Omental fat pad (tissue), 3 donors: ENCODE measurements at regions not wholly inside any gene's neighbourhood (a gene's known extent, or its start where the extent isn't known, plus 50 kb on each side); places are given as distances from the start of the nearest gene placed in this dataset.

Experiments
- ATAC-seq: fragments of 150-250 bp; one replicate; pipeline ENCODE4 v1.9.1; 2016; ENCODE audit warnings: mild to moderate bottlenecking, moderate library complexity; ENCODE audit not compliant: low FRiP score
- DNase-seq: peaks from one replicate; pipeline ENCODE4 v3.0.0-alpha.2; 2019; ENCODE audit warnings: low spot score
- CTCF ChIP-seq, 3 donors: fragments of 450-650 bp; IDR thresholded peaks; one replicate each; pipeline ENCODE4 v1.5.1; 2016 to 2017; ENCODE audit warnings: antibody characterized with exemption in 3 of 3, mild to moderate bottlenecking in 3 of 3, moderate library complexity in 2 of 3

DNA sequence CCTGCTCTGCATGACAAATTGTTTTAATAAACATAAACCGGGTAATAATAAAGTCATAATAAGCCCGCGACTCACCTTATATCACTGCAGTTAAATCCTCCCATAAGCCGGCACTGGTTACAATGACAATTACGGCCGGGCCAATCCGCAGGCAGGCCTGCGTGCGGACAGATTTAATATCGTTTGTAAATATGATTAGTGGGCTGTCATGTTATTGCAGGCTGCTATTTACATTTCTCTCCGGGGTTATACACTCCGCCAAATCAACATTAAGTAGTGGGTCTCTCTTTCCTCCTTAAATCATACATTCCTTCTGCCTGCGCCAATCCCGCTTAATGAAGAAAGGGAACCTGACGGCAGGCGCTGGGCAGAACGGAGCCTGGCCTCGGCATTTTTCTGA is 51.8 kb upstream of the LMO1 start:
- ATAC-seq (no peak), DNase-seq (no peak)
- no peak for TF ChIP-seq CTCF (IDR thresholded peaks at IDR 0.05)

GRCh38 chr11:8314916-8315315 is 51.2 kb upstream of the LMO1 start:
- ATAC-seq, result no peak
- TF ChIP-seq CTCF (IDR thresholded peaks at IDR 0.05), result no peak

GRCh38 chr11:8313504-8314090 is 49.9 kb upstream of the LMO1 start:
- DNase-seq (no peak), ATAC-seq (peak; percentile 15)

More at GRCh38 chr11:8314916-8315315, 51.2 kb upstream of the LMO1 start:
- no peak for DNase-seq

More at GRCh38 chr11:8313504-8314090, 49.9 kb upstream of the LMO1 start:
- TF ChIP-seq CTCF (IDR thresholded peaks at IDR 0.05), result no peak
